ENCODE measurements at regions not wholly inside any gene's neighbourhood (a gene's known extent, or its start where the extent isn't known, plus 50 kb on each side); places are given as distances from the start of the nearest gene placed in this dataset.

DNA sequence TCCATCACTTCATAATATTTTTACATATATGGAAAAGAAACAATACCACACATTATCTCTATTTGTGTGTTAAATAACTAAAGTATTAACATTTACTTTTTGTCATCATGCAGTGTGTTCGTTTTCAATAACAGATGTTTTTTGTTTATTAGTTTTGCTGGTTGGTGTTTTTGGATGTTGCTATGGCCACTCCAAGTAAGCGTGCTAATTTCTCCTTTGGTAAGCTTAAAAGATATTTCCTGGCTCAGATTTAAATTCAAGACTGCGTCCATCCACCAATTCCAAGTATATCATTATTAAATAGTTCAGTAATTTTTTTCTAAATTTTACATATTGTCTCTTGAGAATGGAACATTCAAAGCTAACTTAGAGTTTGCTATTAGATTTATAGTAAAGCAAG is 235.4 kb upstream of the IL1RAPL1 start:
- ATAC-seq (no peak), DNase-seq (no peak)
- 45% methylated on average over 3 of the region's 3 CpGs for WGBS (ENCODE audit: insufficient coverage, low coverage, low lambda C conversion rate, missing lambda C conversion rate)
- Histone ChIP-seq H3K4me1 (no peaks in the 10 kb centered on the region), H3K36me3 (no peaks in the 10 kb centered on the region), H3K27ac (no peak overlapping the region), H3K4me3 (no peak overlapping the region), H3K9me3 (no peaks in the 10 kb centered on the region), H3K27me3 (no peaks in the 10 kb centered on the region)
- TF ChIP-seq POLR2A (IDR thresholded peaks at IDR 0.05): no peak
- TF ChIP-seq, protein P1, sequence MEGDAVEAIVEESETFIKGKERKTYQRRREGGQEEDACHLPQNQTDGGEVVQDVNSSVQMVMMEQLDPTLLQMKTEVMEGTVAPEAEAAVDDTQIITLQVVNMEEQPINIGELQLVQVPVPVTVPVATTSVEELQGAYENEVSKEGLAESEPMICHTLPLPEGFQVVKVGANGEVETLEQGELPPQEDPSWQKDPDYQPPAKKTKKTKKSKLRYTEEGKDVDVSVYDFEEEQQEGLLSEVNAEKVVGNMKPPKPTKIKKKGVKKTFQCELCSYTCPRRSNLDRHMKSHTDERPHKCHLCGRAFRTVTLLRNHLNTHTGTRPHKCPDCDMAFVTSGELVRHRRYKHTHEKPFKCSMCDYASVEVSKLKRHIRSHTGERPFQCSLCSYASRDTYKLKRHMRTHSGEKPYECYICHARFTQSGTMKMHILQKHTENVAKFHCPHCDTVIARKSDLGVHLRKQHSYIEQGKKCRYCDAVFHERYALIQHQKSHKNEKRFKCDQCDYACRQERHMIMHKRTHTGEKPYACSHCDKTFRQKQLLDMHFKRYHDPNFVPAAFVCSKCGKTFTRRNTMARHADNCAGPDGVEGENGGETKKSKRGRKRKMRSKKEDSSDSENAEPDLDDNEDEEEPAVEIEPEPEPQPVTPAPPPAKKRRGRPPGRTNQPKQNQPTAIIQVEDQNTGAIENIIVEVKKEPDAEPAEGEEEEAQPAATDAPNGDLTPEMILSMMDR (IDR thresholded peaks at IDR 0.05): no peak
- intact Hi-C loops (cut with DNase I): no loop called here

DNA sequence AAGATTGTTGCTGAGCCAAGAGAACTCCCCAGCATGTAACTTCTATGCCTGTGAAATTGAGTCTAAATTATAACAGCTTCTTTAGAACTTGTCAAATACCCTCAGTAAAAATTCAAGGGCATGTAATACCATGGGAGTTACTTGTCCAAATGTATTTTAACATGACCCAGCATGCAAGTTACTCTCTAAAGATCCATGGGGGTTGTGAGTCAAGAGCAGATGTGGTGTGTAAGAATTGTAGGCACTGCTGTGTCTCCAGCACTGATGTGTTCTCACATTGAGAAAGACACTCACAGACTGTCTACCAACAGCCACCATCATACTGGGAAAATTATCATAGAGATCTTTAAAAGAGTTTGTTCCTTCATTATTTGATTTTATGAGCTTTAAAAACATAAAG is 237.4 kb upstream of the IL1RAPL1 start:
- Histone ChIP-seq H3K4me3 (no peak overlapping the region), H3K27me3 (no peaks in the 10 kb centered on the region), H3K9me3 (no peaks in the 10 kb centered on the region), H3K27ac (no peak overlapping the region), H3K4me1 (no peaks in the 10 kb centered on the region), H3K36me3 (no peaks in the 10 kb centered on the region)
- DNase-seq: no peak
- intact Hi-C loops (cut with DNase I): no loop called here
- no peak for TF ChIP-seq POLR2A (IDR thresholded peaks at IDR 0.05)
- TF ChIP-seq, protein P1 (IDR thresholded peaks at IDR 0.05): no peak
- no peak for ATAC-seq

DNA sequence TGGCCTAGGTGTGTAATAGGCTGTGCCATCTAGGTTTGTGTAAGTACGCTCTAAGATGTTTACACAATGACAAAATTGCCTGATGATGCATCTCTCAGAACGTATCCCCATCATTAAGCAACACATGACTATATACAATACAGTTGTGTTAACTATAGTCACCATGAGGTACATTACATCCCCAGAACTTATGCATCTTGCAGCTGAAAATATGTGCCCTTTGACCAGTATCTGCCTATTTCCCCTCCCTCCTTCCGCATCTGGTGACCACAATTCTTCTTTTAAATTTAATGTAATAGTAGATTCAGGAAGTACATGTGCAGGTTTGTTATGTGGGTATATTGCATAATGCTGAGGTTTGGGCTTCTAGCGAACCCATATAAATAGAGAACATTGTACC is 239.8 kb upstream of the IL1RAPL1 start:
- DNase-seq (no peak), ATAC-seq (no peak)
- H3K27ac ChIP-seq: no peak overlapping the region
- H3K27me3 ChIP-seq: no peaks in the 10 kb centered on the region
- H3K9me3 ChIP-seq: no peaks in the 10 kb centered on the region
- H3K4me1 ChIP-seq: no peaks in the 10 kb centered on the region
- intact Hi-C loops (cut with DNase I): no loop called here
- H3K4me3 ChIP-seq: no peak overlapping the region
- 56% methylated on average over 4 of the region's 4 CpGs for WGBS (ENCODE audit: insufficient coverage, low coverage, low lambda C conversion rate, missing lambda C conversion rate)
- TF ChIP-seq, protein P1 (IDR thresholded peaks at IDR 0.05): no peak
- no peaks in the 10 kb centered on the region for H3K36me3 ChIP-seq

DNA sequence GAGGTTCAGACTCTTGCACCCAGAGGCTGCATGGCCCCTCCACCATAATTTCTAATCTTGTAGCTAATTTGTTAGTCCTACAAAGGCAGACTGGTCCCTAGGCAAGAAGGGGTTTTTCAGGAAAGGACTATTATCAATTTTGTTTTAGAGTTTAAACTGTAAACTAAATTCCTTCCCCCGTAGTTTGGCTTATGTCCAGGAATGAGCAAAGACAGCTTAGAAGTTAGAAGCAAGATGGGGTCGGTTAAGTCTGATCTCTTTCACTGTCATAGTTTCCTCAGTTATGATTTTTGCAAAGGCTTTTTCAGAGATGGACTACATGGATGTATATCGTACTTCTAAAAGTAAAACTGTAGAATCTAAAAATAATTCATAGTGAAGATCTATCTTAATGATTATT is 258.1 kb upstream of the IL1RAPL1 start:
- H3K4me1 ChIP-seq: no peaks in the 10 kb centered on the region
- 32% methylated on average over 3 of the region's 3 CpGs for WGBS (ENCODE audit: insufficient coverage, low coverage, low lambda C conversion rate, missing lambda C conversion rate)

DNA sequence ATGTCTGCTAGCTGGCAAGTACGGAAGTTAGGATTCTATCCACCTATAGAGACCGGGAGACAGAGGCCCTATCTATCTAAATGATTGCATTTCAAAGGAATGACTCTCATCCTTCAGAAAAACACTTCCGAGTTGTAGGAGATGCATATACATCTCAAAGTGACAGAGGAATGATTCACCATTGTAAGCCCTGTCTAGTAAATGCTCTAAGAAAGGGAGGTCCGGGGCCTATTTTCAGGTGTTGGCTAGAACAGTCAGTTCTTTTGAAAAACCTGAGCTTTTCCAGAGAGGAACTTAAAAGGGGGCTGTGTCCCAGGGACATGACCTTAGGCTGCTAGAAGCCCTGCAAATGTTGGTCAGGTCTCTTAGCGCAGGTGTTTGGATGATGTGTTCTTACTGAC is 262.9 kb upstream of the IL1RAPL1 start:
- H3K9me3 ChIP-seq: no peaks in the 10 kb centered on the region
- no peaks in the 10 kb centered on the region for H3K4me1 ChIP-seq
- H3K27me3 ChIP-seq: no peaks in the 10 kb centered on the region
- no peak overlapping the region for H3K27ac ChIP-seq
- WGBS (ENCODE audit: insufficient coverage, low coverage, low lambda C conversion rate, missing lambda C conversion rate): 41% methylated on average over 5 of the region's 5 CpGs
- ATAC-seq: no peak
- TF ChIP-seq, protein P1 (IDR thresholded peaks at IDR 0.05): no peak
- TF ChIP-seq POLR2A (IDR thresholded peaks at IDR 0.05): no peak
- intact Hi-C loops (cut with DNase I): no loop called here
- H3K4me3 ChIP-seq: no peak overlapping the region
- DNase-seq: no peak
- H3K36me3 ChIP-seq: no peaks in the 10 kb centered on the region

More for the DNA sequence above, 258.1 kb upstream of the IL1RAPL1 start:
- no peak for DNase-seq
- no peaks in the 10 kb centered on the region for H3K27me3 ChIP-seq
- H3K27ac ChIP-seq: no peak overlapping the region
- H3K36me3 ChIP-seq: no peaks in the 10 kb centered on the region
- TF ChIP-seq POLR2A (IDR thresholded peaks at IDR 0.05): no peak
- ATAC-seq: no peak
- H3K9me3 ChIP-seq: no peaks in the 10 kb centered on the region
- no peak overlapping the region for H3K4me3 ChIP-seq
- intact Hi-C loops (cut with DNase I): no loop called here
